ENCODE measurements at regions not wholly inside any gene's neighbourhood (a gene's known extent, or its start where the extent isn't known, plus 50 kb on each side); places are given as distances from the start of the nearest gene placed in this dataset.
"Not testable (repeated sequence)": the region's sequence is repeated elsewhere in the genome, so short reads cannot be mapped to it uniquely, and the experiment has no call there.

DNA sequence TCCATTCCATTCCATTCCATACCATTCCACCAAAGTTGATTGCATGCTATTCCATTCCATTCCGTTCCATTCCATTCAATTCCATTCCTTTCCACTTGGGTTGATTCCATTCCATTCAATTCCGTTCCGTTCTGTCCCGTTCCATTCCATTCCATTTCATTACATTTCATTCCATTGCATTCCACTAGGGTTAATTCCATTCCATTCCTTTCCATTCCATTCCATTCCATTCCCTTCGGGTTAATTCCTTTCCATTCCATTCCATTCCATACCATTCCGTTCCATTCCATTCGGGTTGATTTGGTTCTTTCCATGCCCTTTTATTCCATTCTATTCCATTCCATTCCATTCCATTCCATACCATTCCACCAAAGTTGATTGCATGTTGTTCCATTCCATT, 131.9 kb downstream of the CWH43 start:
- TF ChIP-seq, protein P1, sequence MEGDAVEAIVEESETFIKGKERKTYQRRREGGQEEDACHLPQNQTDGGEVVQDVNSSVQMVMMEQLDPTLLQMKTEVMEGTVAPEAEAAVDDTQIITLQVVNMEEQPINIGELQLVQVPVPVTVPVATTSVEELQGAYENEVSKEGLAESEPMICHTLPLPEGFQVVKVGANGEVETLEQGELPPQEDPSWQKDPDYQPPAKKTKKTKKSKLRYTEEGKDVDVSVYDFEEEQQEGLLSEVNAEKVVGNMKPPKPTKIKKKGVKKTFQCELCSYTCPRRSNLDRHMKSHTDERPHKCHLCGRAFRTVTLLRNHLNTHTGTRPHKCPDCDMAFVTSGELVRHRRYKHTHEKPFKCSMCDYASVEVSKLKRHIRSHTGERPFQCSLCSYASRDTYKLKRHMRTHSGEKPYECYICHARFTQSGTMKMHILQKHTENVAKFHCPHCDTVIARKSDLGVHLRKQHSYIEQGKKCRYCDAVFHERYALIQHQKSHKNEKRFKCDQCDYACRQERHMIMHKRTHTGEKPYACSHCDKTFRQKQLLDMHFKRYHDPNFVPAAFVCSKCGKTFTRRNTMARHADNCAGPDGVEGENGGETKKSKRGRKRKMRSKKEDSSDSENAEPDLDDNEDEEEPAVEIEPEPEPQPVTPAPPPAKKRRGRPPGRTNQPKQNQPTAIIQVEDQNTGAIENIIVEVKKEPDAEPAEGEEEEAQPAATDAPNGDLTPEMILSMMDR (IDR thresholded peaks at IDR 0.05), result not testable (repeated sequence)
- TF ChIP-seq POLR2A (IDR thresholded peaks at IDR 0.05), result not testable (repeated sequence)

Measured in body of pancreas (tissue), 4 donors.